ENCODE measurements at regions not wholly inside any gene's neighbourhood (a gene's known extent, or its start where the extent isn't known, plus 50 kb on each side); places are given as distances from the start of the nearest gene placed in this dataset.

- no peak for DNase-seq (ENCODE audit: low read depth)
- no peaks in the 10 kb centered on the region for H3K36me3 ChIP-seq (ENCODE audit: control insufficient read depth, insufficient read depth, low read length)
- CTCF ChIA-PET: interaction anchor here (1.2 kb wide), 1 partner anchor 546 kb away, joined by 3 read pairs; no protein-coding TSS in a partner anchor
- POLR2A ChIA-PET: no interaction called here
- H3K27me3 ChIP-seq (ENCODE audit: control insufficient read depth, insufficient read depth, low read length): no peaks in the 10 kb centered on the region
- no peak overlapping the region for H3K4me3 ChIP-seq (ENCODE audit: low read depth, low read length)
- TF ChIP-seq CTCF (IDR thresholded peaks at IDR 0.05; ENCODE audit: insufficient read depth, low read depth, low read length): peak; percentile 24
Observed at GRCh38 chr5:110045158-110045557, 355.4 kb downstream of the MAN2A1 start.

GRCh38 chr5:110048491-110048890, 358.8 kb downstream of the MAN2A1 start:
- Histone ChIP-seq H3K4me3 (ENCODE audit: low read depth, low read length) (no peak overlapping the region), H3K27me3 (ENCODE audit: control insufficient read depth, insufficient read depth, low read length) (no peaks in the 10 kb centered on the region), H3K36me3 (ENCODE audit: control insufficient read depth, insufficient read depth, low read length) (no peaks in the 10 kb centered on the region)
- POLR2A ChIA-PET: no interaction called here
- no peak for TF ChIP-seq CTCF (IDR thresholded peaks at IDR 0.05; ENCODE audit: insufficient read depth, low read depth, low read length)
- CTCF ChIA-PET: no interaction called here
- DNase-seq (ENCODE audit: low read depth): no peak

GRCh38 chr5:110049816-110050215, 360.1 kb downstream of the MAN2A1 start:
- H3K36me3 ChIP-seq (ENCODE audit: control insufficient read depth, insufficient read depth, low read length): no peaks in the 10 kb centered on the region
- H3K27me3 ChIP-seq (ENCODE audit: control insufficient read depth, insufficient read depth, low read length): no peaks in the 10 kb centered on the region
- ChIA-PET CTCF (no interaction called here), POLR2A (no interaction called here)
- no peak for DNase-seq (ENCODE audit: low read depth)
- TF ChIP-seq CTCF (IDR thresholded peaks at IDR 0.05; ENCODE audit: insufficient read depth, low read depth, low read length): no peak
- no peak overlapping the region for H3K4me3 ChIP-seq (ENCODE audit: low read depth, low read length)

DNA sequence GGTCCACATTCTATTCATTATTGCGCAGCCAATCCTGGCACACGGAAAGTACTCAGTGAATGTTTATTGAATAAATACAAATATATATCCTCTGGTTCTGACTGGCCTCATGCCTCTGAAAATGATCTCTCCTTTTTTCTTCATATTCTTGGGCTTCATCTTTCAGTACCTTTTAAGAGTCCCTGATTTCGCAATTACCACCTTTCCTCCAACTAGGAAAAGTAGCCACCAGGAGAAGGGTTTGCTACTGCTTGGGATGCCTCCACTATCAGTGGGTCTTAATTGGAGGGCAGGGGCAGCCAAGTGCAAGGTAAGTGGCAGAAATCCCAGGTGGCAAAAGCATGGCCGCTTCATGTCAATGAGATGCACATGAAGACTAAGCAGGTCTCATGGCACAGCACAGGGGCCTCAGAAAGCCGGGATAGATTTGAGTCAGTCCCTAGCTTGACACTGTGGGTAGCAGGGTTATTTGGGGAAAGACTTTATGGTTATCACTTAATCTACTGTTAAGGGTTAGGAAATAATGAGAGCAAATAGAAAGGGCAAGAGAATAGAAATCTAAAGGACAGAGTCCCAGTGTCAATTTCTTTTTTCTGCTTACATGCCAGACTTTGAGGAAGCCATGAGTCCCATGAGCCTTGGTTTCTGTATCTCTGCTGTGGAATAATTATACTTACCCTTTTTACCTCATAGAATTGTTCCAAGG, 361.1 kb downstream of the MAN2A1 start:
- POLR2A ChIA-PET: no interaction called here
- no peak overlapping the region for H3K4me3 ChIP-seq (ENCODE audit: low read depth, low read length)
- no peak for DNase-seq (ENCODE audit: low read depth)
- TF ChIP-seq CTCF (IDR thresholded peaks at IDR 0.05; ENCODE audit: insufficient read depth, low read depth, low read length): no peak
- H3K27me3 ChIP-seq (ENCODE audit: control insufficient read depth, insufficient read depth, low read length): no peaks in the 10 kb centered on the region
- CTCF ChIA-PET: no interaction called here
- H3K36me3 ChIP-seq (ENCODE audit: control insufficient read depth, insufficient read depth, low read length): no peaks in the 10 kb centered on the region

DNA sequence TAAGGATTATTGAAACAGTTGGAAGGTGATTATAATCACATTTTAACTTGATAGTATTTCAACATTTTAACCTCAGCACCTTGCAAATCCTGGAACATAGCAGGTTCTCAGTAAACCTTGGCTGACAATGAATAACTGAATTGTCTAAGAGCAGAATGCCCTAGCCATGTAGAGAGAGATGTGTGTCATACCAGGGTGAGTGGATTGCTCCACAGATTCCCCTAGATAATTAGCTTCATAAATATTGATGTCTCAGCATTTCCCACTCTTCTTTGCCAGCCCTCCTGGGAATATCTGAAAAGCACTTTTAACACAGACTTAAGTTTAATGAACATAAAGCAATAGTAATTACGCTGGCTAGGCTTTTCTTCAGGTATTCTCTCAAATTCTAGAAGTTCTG, 363.5 kb downstream of the MAN2A1 start:
- POLR2A ChIA-PET: no interaction called here
- no peaks in the 10 kb centered on the region for H3K36me3 ChIP-seq (ENCODE audit: control insufficient read depth, insufficient read depth, low read length)
- CTCF ChIA-PET: no interaction called here
- H3K27me3 ChIP-seq (ENCODE audit: control insufficient read depth, insufficient read depth, low read length): no peaks in the 10 kb centered on the region
- TF ChIP-seq CTCF (IDR thresholded peaks at IDR 0.05; ENCODE audit: insufficient read depth, low read depth, low read length): no peak
- no peak overlapping the region for H3K4me3 ChIP-seq (ENCODE audit: low read depth, low read length)
- no peak for DNase-seq (ENCODE audit: low read depth)
